ENCODE measurements at regions not wholly inside any gene's neighbourhood (a gene's known extent, or its start where the extent isn't known, plus 50 kb on each side); places are given as distances from the start of the nearest gene placed in this dataset.
A peak's percentile ranks its signal among the peaks of the same experiment; 100 is the strongest.

GRCh38 chr9:129464972-129465833 lies 155.7 kb downstream of the C9orf50 start:
- H3K4me1 ChIP-seq (ENCODE audit: insufficient read depth, insufficient read length), result peaks cover 36% of the 10 kb centered on the region
- peak overlapping the region; percentile 2 for H3K9ac ChIP-seq (ENCODE audit: insufficient read length, low read depth)
- no peaks in the 10 kb centered on the region for H3K9me3 ChIP-seq (ENCODE audit: insufficient read depth, low read length)
- no peak overlapping the region for H3K4me3 ChIP-seq (ENCODE audit: insufficient read length, low read depth)
- no peaks in the 10 kb centered on the region for H3K27me3 ChIP-seq (ENCODE audit: insufficient read depth, insufficient read length)
- H3K36me3 ChIP-seq (ENCODE audit: insufficient read depth, insufficient read length, low read length), result no peaks in the 10 kb centered on the region
- TF ChIP-seq SUZ12 (IDR thresholded peaks at IDR 0.05; ENCODE audit: extremely low read depth, insufficient read depth, insufficient read length) (no peak), ZNF274 (IDR thresholded peaks at IDR 0.05; ENCODE audit: low read depth, low read length) (no peak), YY1 (IDR thresholded peaks at IDR 0.05; ENCODE audit: insufficient read depth, insufficient read length) (no peak)
- DNase-seq (ENCODE audit: low read depth, low spot score), result no peak

- no peaks in the 10 kb centered on the region for H3K9me3 ChIP-seq (ENCODE audit: insufficient read depth, low read length)
- H3K4me3 ChIP-seq (ENCODE audit: insufficient read length, low read depth), result no peak overlapping the region
- H3K36me3 ChIP-seq (ENCODE audit: insufficient read depth, insufficient read length, low read length), result no peaks in the 10 kb centered on the region
- H3K9ac ChIP-seq (ENCODE audit: insufficient read length, low read depth), result no peak overlapping the region
- DNase-seq (ENCODE audit: low read depth, low spot score), result no peak
- no peaks in the 10 kb centered on the region for H3K27me3 ChIP-seq (ENCODE audit: insufficient read depth, insufficient read length)
- no peak for TF ChIP-seq ZNF274 (IDR thresholded peaks at IDR 0.05; ENCODE audit: low read depth, low read length)
- TF ChIP-seq YY1 (IDR thresholded peaks at IDR 0.05; ENCODE audit: insufficient read depth, insufficient read length), result no peak
- TF ChIP-seq SUZ12 (IDR thresholded peaks at IDR 0.05; ENCODE audit: extremely low read depth, insufficient read depth, insufficient read length), result no peak
- peaks cover 35% of the 10 kb centered on the region for H3K4me1 ChIP-seq (ENCODE audit: insufficient read depth, insufficient read length)
These were observed 156.9 kb downstream of the C9orf50 start for GRCh38 chr9:129463994-129464393.

GRCh38 chr9:129463477-129463876 lies 157.4 kb downstream of the C9orf50 start:
- TF ChIP-seq YY1 (IDR thresholded peaks at IDR 0.05; ENCODE audit: insufficient read depth, insufficient read length), result no peak
- TF ChIP-seq SUZ12 (IDR thresholded peaks at IDR 0.05; ENCODE audit: extremely low read depth, insufficient read depth, insufficient read length), result no peak
- TF ChIP-seq ZNF274 (IDR thresholded peaks at IDR 0.05; ENCODE audit: low read depth, low read length), result no peak
- DNase-seq (ENCODE audit: low read depth, low spot score), result no peak
- H3K9ac ChIP-seq (ENCODE audit: insufficient read length, low read depth), result no peak overlapping the region
- no peaks in the 10 kb centered on the region for H3K36me3 ChIP-seq (ENCODE audit: insufficient read depth, insufficient read length, low read length)
- H3K27me3 ChIP-seq (ENCODE audit: insufficient read depth, insufficient read length), result no peaks in the 10 kb centered on the region
- H3K4me3 ChIP-seq (ENCODE audit: insufficient read length, low read depth), result no peak overlapping the region
- peaks cover 37% of the 10 kb centered on the region for H3K4me1 ChIP-seq (ENCODE audit: insufficient read depth, insufficient read length)
- H3K9me3 ChIP-seq (ENCODE audit: insufficient read depth, low read length), result no peaks in the 10 kb centered on the region

- TF ChIP-seq YY1 (IDR thresholded peaks at IDR 0.05; ENCODE audit: insufficient read depth, insufficient read length), result no peak
- TF ChIP-seq SUZ12 (IDR thresholded peaks at IDR 0.05; ENCODE audit: extremely low read depth, insufficient read depth, insufficient read length), result no peak
- TF ChIP-seq ZNF274 (IDR thresholded peaks at IDR 0.05; ENCODE audit: low read depth, low read length), result no peak
- Histone ChIP-seq H3K9me3 (ENCODE audit: insufficient read depth, low read length) (no peaks in the 10 kb centered on the region), H3K27me3 (ENCODE audit: insufficient read depth, insufficient read length) (no peaks in the 10 kb centered on the region), H3K4me1 (ENCODE audit: insufficient read depth, insufficient read length) (peaks cover 41% of the 10 kb centered on the region), H3K4me3 (ENCODE audit: insufficient read length, low read depth) (no peak overlapping the region), H3K36me3 (ENCODE audit: insufficient read depth, insufficient read length, low read length) (no peaks in the 10 kb centered on the region), H3K9ac (ENCODE audit: insufficient read length, low read depth) (peak overlapping the region; percentile 0)
- DNase-seq (ENCODE audit: low read depth, low spot score), result no peak
These were observed 158.5 kb downstream of the C9orf50 start for GRCh38 chr9:129462360-129462759.

GRCh38 chr9:129460323-129461261 lies 160.3 kb downstream of the C9orf50 start:
- Histone ChIP-seq H3K9me3 (ENCODE audit: insufficient read depth, low read length) (no peaks in the 10 kb centered on the region), H3K36me3 (ENCODE audit: insufficient read depth, insufficient read length, low read length) (no peaks in the 10 kb centered on the region), H3K4me1 (ENCODE audit: insufficient read depth, insufficient read length) (peaks cover 40% of the 10 kb centered on the region), H3K27me3 (ENCODE audit: insufficient read depth, insufficient read length) (peaks cover 3% of the 10 kb centered on the region), H3K9ac (ENCODE audit: insufficient read length, low read depth) (peak overlapping the region; percentile 95), H3K4me3 (ENCODE audit: insufficient read length, low read depth) (peak overlapping the region; percentile 70)
- DNase-seq (ENCODE audit: low read depth, low spot score), result peak; percentile 91
- TF ChIP-seq ZNF274 (IDR thresholded peaks at IDR 0.05; ENCODE audit: low read depth, low read length) (no peak), SUZ12 (IDR thresholded peaks at IDR 0.05; ENCODE audit: extremely low read depth, insufficient read depth, insufficient read length) (no peak), YY1 (IDR thresholded peaks at IDR 0.05; ENCODE audit: insufficient read depth, insufficient read length) (no peak)

- Histone ChIP-seq H3K36me3 (ENCODE audit: insufficient read depth, insufficient read length, low read length) (no peaks in the 10 kb centered on the region), H3K9ac (ENCODE audit: insufficient read length, low read depth) (peak overlapping the region; percentile 78), H3K27me3 (ENCODE audit: insufficient read depth, insufficient read length) (peaks cover 3% of the 10 kb centered on the region), H3K4me3 (ENCODE audit: insufficient read length, low read depth) (peak overlapping the region; percentile 17), H3K9me3 (ENCODE audit: insufficient read depth, low read length) (no peaks in the 10 kb centered on the region), H3K4me1 (ENCODE audit: insufficient read depth, insufficient read length) (peaks cover 39% of the 10 kb centered on the region)
- no peak for TF ChIP-seq ZNF274 (IDR thresholded peaks at IDR 0.05; ENCODE audit: low read depth, low read length)
- no peak for TF ChIP-seq SUZ12 (IDR thresholded peaks at IDR 0.05; ENCODE audit: extremely low read depth, insufficient read depth, insufficient read length)
- no peak for TF ChIP-seq YY1 (IDR thresholded peaks at IDR 0.05; ENCODE audit: insufficient read depth, insufficient read length)
- no peak for DNase-seq (ENCODE audit: low read depth, low spot score)
These were observed 161.2 kb downstream of the C9orf50 start for GRCh38 chr9:129459547-129460322.
